ENCODE measurements at regions not wholly inside any gene's neighbourhood (a gene's known extent, or its start where the extent isn't known, plus 50 kb on each side); places are given as distances from the start of the nearest gene placed in this dataset.

- Histone ChIP-seq H3K9me3 (no peaks in the 10 kb centered on the region), H3K36me3 (no peaks in the 10 kb centered on the region), H3K4me3 (no peak overlapping the region), H3K27me3 (no peaks in the 10 kb centered on the region), H3K4me1 (no peaks in the 10 kb centered on the region), H3K27ac (no peak overlapping the region)
- TF ChIP-seq POLR2A (IDR thresholded peaks at IDR 0.05) (no peak), CTCF (IDR thresholded peaks at IDR 0.05) (no peak)
- intact Hi-C loops (cut with DNase I; ENCODE audit: low total_unique reads) = no loop called here
- no peak for DNase-seq
Measured at GRCh38 chr3:135629701-135630408, 335.7 kb upstream of the PPP2R3A start.

GRCh38 chr3:135632556-135633065 is 332.9 kb upstream of the PPP2R3A start:
- no peak for DNase-seq
- H3K9me3 ChIP-seq = no peaks in the 10 kb centered on the region
- intact Hi-C loops (cut with DNase I; ENCODE audit: low total_unique reads) = no loop called here
- H3K4me1 ChIP-seq = no peaks in the 10 kb centered on the region
- no peaks in the 10 kb centered on the region for H3K36me3 ChIP-seq
- TF ChIP-seq CTCF (IDR thresholded peaks at IDR 0.05) (no peak), POLR2A (IDR thresholded peaks at IDR 0.05) (no peak)
- no peak overlapping the region for H3K27ac ChIP-seq
- H3K27me3 ChIP-seq = no peaks in the 10 kb centered on the region
- no peak overlapping the region for H3K4me3 ChIP-seq

- no peak overlapping the region for H3K27ac ChIP-seq
- no peak overlapping the region for H3K4me3 ChIP-seq
- no peak for DNase-seq
- no peaks in the 10 kb centered on the region for H3K27me3 ChIP-seq
- H3K4me1 ChIP-seq = no peaks in the 10 kb centered on the region
- no peak for TF ChIP-seq CTCF (IDR thresholded peaks at IDR 0.05)
- TF ChIP-seq POLR2A (IDR thresholded peaks at IDR 0.05) = no peak
- H3K9me3 ChIP-seq = no peaks in the 10 kb centered on the region
- H3K36me3 ChIP-seq = no peaks in the 10 kb centered on the region
- intact Hi-C loops (cut with DNase I; ENCODE audit: low total_unique reads) = no loop called here
Measured at GRCh38 chr3:135633078-135633477, 332.4 kb upstream of the PPP2R3A start.

- Histone ChIP-seq H3K4me1 (no peaks in the 10 kb centered on the region), H3K27me3 (no peaks in the 10 kb centered on the region), H3K36me3 (no peaks in the 10 kb centered on the region), H3K9me3 (no peaks in the 10 kb centered on the region), H3K27ac (no peak overlapping the region), H3K4me3 (no peak overlapping the region)
- intact Hi-C loops (cut with DNase I; ENCODE audit: low total_unique reads) = no loop called here
- TF ChIP-seq CTCF (IDR thresholded peaks at IDR 0.05) (no peak), POLR2A (IDR thresholded peaks at IDR 0.05) (no peak)
- no peak for DNase-seq
Measured at GRCh38 chr3:135636596-135636995, 328.9 kb upstream of the PPP2R3A start.

GRCh38 chr3:135637013-135637412 is 328.5 kb upstream of the PPP2R3A start:
- no peaks in the 10 kb centered on the region for H3K36me3 ChIP-seq
- H3K4me1 ChIP-seq = no peaks in the 10 kb centered on the region
- no peaks in the 10 kb centered on the region for H3K9me3 ChIP-seq
- H3K27me3 ChIP-seq = no peaks in the 10 kb centered on the region
- H3K27ac ChIP-seq = no peak overlapping the region
- intact Hi-C loops (cut with DNase I; ENCODE audit: low total_unique reads) = no loop called here
- no peak overlapping the region for H3K4me3 ChIP-seq
- no peak for DNase-seq
- TF ChIP-seq CTCF (IDR thresholded peaks at IDR 0.05) (no peak), POLR2A (IDR thresholded peaks at IDR 0.05) (no peak)

Measured in uterus (tissue), 3 donors.